ENCODE measurements at regions not wholly inside any gene's neighbourhood (a gene's known extent, or its start where the extent isn't known, plus 50 kb on each side); places are given as distances from the start of the nearest gene placed in this dataset.

- Mint-ChIP-seq H3K36me3 (ENCODE audit: low read depth) (peaks cover 27% of the 10 kb centered on the region), H3K9me3 (peaks cover 34% of the 10 kb centered on the region), H3K4me3 (no peak overlapping the region), H3K27ac (no peak overlapping the region), H3K4me1 (peaks cover 57% of the 10 kb centered on the region), H3K27me3 (peaks cover 2% of the 10 kb centered on the region)
- ChIA-PET POLR2A (no interaction called here), CTCF (interaction anchor here (1.0 to 1.5 kb wide), 3 partner anchors 15 to 103 kb away, joined by 3 read pairs; no protein-coding TSS in a partner anchor)
- DNase-seq, result no peak
Observed at GRCh38 chr6:105780146-105780860, 305.8 kb upstream of the PRDM1 start.

DNA sequence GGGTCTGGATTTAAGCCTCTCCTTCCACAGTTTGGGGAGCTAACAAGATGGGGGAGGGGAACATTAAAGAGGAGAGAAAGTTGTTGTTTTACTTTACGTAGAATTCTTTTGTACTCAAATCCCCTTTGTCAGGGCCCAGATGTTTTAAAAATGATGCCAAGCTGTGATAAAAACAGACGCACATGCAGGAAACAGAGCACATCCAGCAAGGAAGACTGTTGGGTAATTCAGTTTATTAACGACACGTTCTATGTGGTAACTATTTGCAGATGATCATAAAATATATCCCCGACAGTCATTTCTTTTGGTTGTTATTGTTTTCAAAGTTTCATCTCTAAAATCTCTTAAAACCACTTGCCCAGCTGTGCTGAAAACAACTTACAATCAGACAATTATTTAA lies 307.0 kb upstream of the PRDM1 start:
- H3K36me3 Mint-ChIP-seq (ENCODE audit: low read depth), result peaks cover 34% of the 10 kb centered on the region
- H3K9me3 Mint-ChIP-seq, result peaks cover 45% of the 10 kb centered on the region
- ChIA-PET CTCF (no interaction called here), POLR2A (no interaction called here)
- H3K4me3 Mint-ChIP-seq, result no peak overlapping the region
- no peak for DNase-seq
- H3K27ac Mint-ChIP-seq, result no peak overlapping the region
- peaks cover 49% of the 10 kb centered on the region for H3K4me1 Mint-ChIP-seq
- H3K27me3 Mint-ChIP-seq, result peaks cover 3% of the 10 kb centered on the region

DNA sequence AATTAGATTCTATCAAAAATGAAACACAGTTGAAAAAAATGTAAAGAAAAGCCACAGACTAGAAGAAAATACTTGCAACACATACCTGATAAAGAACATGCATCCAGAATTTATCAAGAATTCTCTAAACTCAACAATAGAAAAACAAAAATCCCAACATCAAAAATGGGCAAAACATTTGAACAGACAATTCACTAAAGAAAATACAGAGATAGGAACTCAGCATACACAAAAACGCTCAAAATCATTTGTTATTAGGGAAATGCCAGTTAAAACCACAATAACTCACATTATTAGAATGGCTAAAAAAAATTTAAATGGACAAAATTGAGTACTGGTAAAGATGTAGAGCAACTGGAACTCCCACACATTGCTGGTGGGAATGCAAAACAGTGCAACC lies 311.0 kb upstream of the PRDM1 start:
- Mint-ChIP-seq H3K36me3 (ENCODE audit: low read depth) (peaks cover 26% of the 10 kb centered on the region), H3K4me1 (peaks cover 13% of the 10 kb centered on the region), H3K27me3 (peaks cover 3% of the 10 kb centered on the region), H3K27ac (no peak overlapping the region), H3K9me3 (peaks cover 40% of the 10 kb centered on the region), H3K4me3 (no peak overlapping the region)
- ChIA-PET POLR2A (interaction anchor here (0.7 kb wide), 1 partner anchor 10 kb away, joined by 3 read pairs; no protein-coding TSS in a partner anchor), CTCF (no interaction called here)
- DNase-seq, result no peak

DNA sequence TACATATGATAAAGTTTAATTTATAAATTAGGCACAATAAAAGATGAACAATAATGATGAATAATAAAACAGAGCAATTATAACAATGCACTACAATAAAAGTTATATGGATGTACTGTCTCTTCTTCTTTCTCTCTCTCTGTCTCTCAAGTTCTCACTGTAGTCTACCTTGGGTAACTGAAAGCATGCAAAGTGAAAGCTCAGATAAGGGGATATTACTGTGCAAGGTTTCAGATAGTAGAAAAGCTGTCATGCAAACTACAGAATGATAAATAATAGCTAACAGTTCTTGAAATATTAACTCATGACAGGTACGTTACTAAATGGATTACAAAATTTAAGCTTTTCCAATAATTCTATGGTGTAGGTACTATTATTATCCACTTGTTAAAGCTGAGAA lies 311.9 kb upstream of the PRDM1 start:
- peaks cover 6% of the 10 kb centered on the region for H3K4me1 Mint-ChIP-seq
- CTCF ChIA-PET, result no interaction called here
- no peak overlapping the region for H3K27ac Mint-ChIP-seq
- peaks cover 3% of the 10 kb centered on the region for H3K27me3 Mint-ChIP-seq
- no peak for DNase-seq
- peaks cover 32% of the 10 kb centered on the region for H3K9me3 Mint-ChIP-seq
- H3K4me3 Mint-ChIP-seq, result no peak overlapping the region
- POLR2A ChIA-PET, result interaction anchor here (0.6 kb wide), 1 partner anchor 13 kb away, joined by 3 read pairs; no protein-coding TSS in a partner anchor
- H3K36me3 Mint-ChIP-seq (ENCODE audit: low read depth), result peaks cover 21% of the 10 kb centered on the region

DNA sequence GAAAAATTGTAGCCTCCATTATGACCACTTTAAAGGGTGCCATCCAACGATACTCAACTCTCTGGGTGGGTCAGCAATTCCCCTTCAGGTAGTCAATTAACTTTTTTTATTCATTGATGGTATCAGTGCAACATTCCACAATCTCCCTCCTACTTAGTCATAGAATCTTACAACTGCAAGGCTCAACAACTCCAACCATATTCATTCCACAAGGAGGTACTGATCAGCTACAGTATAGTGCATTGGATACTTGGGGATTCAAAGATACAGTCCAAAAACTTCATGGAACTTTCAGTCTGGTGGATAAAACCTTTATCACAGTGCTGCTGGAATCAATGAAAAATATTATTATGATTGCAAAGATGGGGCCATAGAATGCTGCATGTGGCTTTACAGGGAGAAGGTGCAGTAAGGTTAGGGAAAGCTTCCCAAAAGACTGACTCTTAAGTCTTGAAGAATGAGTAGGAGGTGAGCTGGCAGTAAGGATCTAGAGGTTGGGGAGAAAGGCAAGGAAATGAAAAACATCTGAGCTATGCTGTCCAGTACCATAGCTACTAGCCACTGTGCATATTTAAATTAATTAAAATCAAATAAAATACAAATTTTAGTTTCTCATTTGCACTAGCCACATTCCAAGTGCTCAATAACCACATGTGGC lies 314.7 kb upstream of the PRDM1 start:
- Mint-ChIP-seq H3K27me3 (peaks cover 3% of the 10 kb centered on the region), H3K4me3 (no peak overlapping the region), H3K9me3 (peaks cover 22% of the 10 kb centered on the region), H3K4me1 (no peaks in the 10 kb centered on the region), H3K36me3 (ENCODE audit: low read depth) (peaks cover 13% of the 10 kb centered on the region), H3K27ac (no peak overlapping the region)
- DNase-seq, result no peak
- ChIA-PET POLR2A (no interaction called here), CTCF (interaction anchor here (1.0 to 1.5 kb wide), 4 partner anchors 9 to 204 kb away, joined by 3 read pairs; no protein-coding TSS in a partner anchor)

DNA sequence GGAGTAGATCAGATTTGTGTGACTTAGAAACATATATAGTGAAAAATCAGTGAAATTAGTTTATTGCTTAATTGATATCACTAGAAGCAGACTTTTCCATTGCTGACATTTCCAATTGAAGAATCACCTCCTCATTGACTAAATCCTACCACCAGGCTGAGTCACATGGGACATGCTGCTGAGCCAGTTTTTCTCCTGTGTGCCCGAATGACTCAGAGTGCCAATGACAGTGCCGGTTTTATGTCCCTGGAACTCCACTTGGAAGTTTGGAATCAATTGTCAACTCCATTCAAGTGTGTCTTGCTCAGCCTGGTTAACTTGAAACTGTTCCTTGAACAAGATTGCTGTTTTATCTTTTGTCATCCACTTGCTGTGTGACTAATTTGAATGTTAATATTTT lies 316.1 kb upstream of the PRDM1 start:
- ChIA-PET POLR2A (no interaction called here), CTCF (no interaction called here)
- Mint-ChIP-seq H3K9me3 (peaks cover 15% of the 10 kb centered on the region), H3K4me1 (no peaks in the 10 kb centered on the region), H3K4me3 (no peak overlapping the region), H3K27ac (no peak overlapping the region), H3K27me3 (peaks cover 8% of the 10 kb centered on the region), H3K36me3 (ENCODE audit: low read depth) (peaks cover 5% of the 10 kb centered on the region)
- DNase-seq, result no peak

DNA sequence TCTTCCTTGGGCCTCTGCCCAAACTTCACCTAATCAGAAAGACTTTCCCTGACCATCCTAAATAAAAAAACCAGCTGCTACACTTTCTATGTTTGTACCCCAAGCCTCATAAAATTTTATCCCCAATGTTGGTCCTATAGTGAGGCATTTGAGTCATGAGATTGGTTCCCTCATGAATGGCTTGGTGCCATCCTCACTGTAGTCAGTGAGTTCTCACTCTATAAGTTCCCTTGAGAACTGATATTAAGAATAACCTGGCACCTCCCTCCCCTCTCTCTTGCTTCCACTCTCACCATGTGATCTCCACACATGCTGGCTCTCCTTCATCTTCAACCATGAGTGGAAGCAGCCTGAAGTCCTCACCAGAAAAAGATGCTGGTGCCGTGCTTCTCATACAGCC lies 316.9 kb upstream of the PRDM1 start:
- peaks cover 9% of the 10 kb centered on the region for H3K27me3 Mint-ChIP-seq
- no peak for DNase-seq
- H3K27ac Mint-ChIP-seq, result no peak overlapping the region
- ChIA-PET POLR2A (no interaction called here), CTCF (interaction anchor here (1.2 to 1.3 kb wide), 2 partner anchors 25 to 348 kb away, joined by 3 read pairs; no protein-coding TSS in a partner anchor)
- H3K4me1 Mint-ChIP-seq, result no peaks in the 10 kb centered on the region
- H3K9me3 Mint-ChIP-seq, result peaks cover 7% of the 10 kb centered on the region
- no peak overlapping the region for H3K4me3 Mint-ChIP-seq
- peaks cover under 1% of the 10 kb centered on the region for H3K36me3 Mint-ChIP-seq (ENCODE audit: low read depth)

DNA sequence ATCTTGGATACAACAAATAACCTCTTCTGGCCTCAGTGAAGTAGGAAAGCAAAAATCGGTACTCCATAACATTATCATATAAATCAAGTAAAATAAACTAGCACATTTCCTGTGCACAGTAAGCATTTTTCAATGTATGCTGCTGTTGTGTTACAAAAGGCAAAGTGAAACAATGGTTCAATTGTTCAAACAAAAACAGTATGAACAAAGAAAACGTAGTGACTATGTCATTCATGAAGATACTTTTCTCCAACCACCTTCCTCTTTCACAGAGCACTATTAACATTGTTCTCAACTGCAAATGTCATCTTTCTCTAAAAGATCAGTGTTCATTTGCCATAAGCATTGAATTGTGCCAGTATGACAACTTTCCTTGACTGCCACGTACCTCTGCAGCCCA lies 318.6 kb upstream of the PRDM1 start:
- H3K36me3 Mint-ChIP-seq (ENCODE audit: low read depth), result no peaks in the 10 kb centered on the region
- POLR2A ChIA-PET, result no interaction called here
- no peak for DNase-seq
- CTCF ChIA-PET, result interaction anchor here (1.0 kb wide), 1 partner anchor 125 kb away, joined by 4 read pairs; no protein-coding TSS in a partner anchor
- no peak overlapping the region for H3K27ac Mint-ChIP-seq
- H3K27me3 Mint-ChIP-seq, result peaks cover 10% of the 10 kb centered on the region
- peaks cover 9% of the 10 kb centered on the region for H3K9me3 Mint-ChIP-seq
- H3K4me3 Mint-ChIP-seq, result no peak overlapping the region
- no peaks in the 10 kb centered on the region for H3K4me1 Mint-ChIP-seq

- Mint-ChIP-seq H3K36me3 (ENCODE audit: low read depth) (no peaks in the 10 kb centered on the region), H3K27me3 (peaks cover 10% of the 10 kb centered on the region), H3K4me3 (no peak overlapping the region), H3K4me1 (peaks cover under 1% of the 10 kb centered on the region), H3K27ac (no peak overlapping the region), H3K9me3 (peaks cover 4% of the 10 kb centered on the region)
- ChIA-PET POLR2A (interaction anchor here (0.6 kb wide), 1 partner anchor 10 kb away, joined by 3 read pairs; no protein-coding TSS in a partner anchor), CTCF (interaction anchor here (0.8 to 1.6 kb wide), 2 partner anchors 9 to 85 kb away, joined by 3 read pairs; no protein-coding TSS in a partner anchor)
- no peak for DNase-seq
Observed at GRCh38 chr6:105765239-105765638, 320.9 kb upstream of the PRDM1 start.

DNA sequence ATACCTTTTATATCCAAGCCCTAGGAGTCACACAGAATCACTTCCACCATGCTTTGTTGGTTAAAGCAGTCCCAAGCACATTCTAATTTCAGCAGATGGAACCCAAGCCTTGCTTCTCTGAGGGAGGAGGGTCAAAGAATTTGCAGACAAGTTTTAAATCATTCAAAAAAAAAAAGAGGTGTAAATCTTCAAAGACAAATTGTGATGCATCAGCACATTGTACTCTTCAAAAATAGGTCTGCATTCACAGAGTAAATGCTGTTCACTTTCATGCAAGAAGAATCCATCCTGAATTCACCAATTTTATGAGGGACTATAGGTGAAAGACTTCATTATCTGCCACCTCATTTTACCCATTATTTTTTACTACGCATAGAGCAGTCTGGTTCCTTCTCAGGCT lies 321.8 kb upstream of the PRDM1 start:
- CTCF ChIA-PET, result interaction anchor here (1.6 kb wide), 1 partner anchor 8 kb away, joined by 3 read pairs; no protein-coding TSS in a partner anchor
- peaks cover 10% of the 10 kb centered on the region for H3K27me3 Mint-ChIP-seq
- no peak for DNase-seq
- no peak overlapping the region for H3K27ac Mint-ChIP-seq
- peaks cover 4% of the 10 kb centered on the region for H3K9me3 Mint-ChIP-seq
- H3K4me3 Mint-ChIP-seq, result no peak overlapping the region
- POLR2A ChIA-PET, result no interaction called here
- no peaks in the 10 kb centered on the region for H3K36me3 Mint-ChIP-seq (ENCODE audit: low read depth)
- peaks cover 6% of the 10 kb centered on the region for H3K4me1 Mint-ChIP-seq

GRCh38 chr6:105763866-105764265 lies 322.3 kb upstream of the PRDM1 start:
- ChIA-PET CTCF (interaction anchor here (0.6 kb wide), 1 partner anchor 64 kb away, joined by 3 read pairs; no protein-coding TSS in a partner anchor), POLR2A (no interaction called here)
- peaks cover 9% of the 10 kb centered on the region for H3K4me1 Mint-ChIP-seq
- H3K27ac Mint-ChIP-seq, result no peak overlapping the region
- H3K9me3 Mint-ChIP-seq, result peaks cover 4% of the 10 kb centered on the region
- H3K27me3 Mint-ChIP-seq, result peaks cover 10% of the 10 kb centered on the region
- H3K4me3 Mint-ChIP-seq, result no peak overlapping the region
- no peaks in the 10 kb centered on the region for H3K36me3 Mint-ChIP-seq (ENCODE audit: low read depth)
- no peak for DNase-seq

DNA sequence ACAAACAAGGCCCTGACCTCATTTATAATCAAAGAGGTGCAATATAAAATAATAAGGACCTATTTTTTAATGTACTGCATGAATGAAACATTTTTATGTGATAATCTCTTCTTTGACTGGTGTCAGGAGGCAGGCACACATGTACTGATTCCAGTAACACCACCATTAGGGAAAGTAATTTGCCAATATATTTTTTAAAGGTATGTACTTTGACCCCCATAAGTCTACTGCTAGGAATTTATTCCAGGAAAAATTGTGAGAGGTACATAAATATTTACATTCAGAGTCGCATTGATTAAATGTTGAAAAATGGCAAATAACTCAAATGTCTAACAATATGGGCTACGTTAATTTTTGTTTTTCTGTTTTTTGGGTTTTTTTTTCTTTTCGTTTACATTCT lies 325.4 kb upstream of the PRDM1 start:
- ChIA-PET CTCF (no interaction called here), POLR2A (no interaction called here)
- H3K4me3 Mint-ChIP-seq, result no peak overlapping the region
- H3K9me3 Mint-ChIP-seq, result peaks cover 16% of the 10 kb centered on the region
- peaks cover 6% of the 10 kb centered on the region for H3K27me3 Mint-ChIP-seq
- H3K4me1 Mint-ChIP-seq, result peaks cover 39% of the 10 kb centered on the region
- H3K27ac Mint-ChIP-seq, result no peak overlapping the region
- H3K36me3 Mint-ChIP-seq (ENCODE audit: low read depth), result peaks cover 10% of the 10 kb centered on the region
- DNase-seq, result no peak

DNA sequence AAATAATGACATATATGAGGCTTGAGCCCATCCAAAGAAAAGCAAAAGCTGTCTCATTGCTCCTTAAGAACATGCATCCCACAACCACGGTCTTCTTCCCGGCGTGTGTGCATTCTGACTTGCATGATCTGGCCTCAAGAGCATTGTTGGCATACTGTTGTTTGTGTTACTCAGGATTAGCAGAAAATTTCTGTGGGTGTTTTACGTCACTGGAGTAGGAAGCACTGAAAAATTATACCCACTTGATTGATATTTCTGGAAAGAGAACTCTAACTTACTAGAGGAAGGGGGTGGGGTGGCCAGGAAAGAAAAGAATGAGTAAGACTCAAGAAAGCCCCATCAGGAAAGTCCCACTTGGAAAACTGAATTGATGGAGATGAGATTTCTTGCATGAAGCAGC lies 326.2 kb upstream of the PRDM1 start:
- Mint-ChIP-seq H3K36me3 (ENCODE audit: low read depth) (peaks cover 16% of the 10 kb centered on the region), H3K27me3 (peaks cover 2% of the 10 kb centered on the region), H3K4me3 (no peak overlapping the region), H3K9me3 (peaks cover 20% of the 10 kb centered on the region), H3K4me1 (peaks cover 42% of the 10 kb centered on the region), H3K27ac (no peak overlapping the region)
- POLR2A ChIA-PET, result interaction anchor here (0.6 kb wide), 1 partner anchor 288 kb away, joined by 4 read pairs; no protein-coding TSS in a partner anchor
- no peak for DNase-seq
- CTCF ChIA-PET, result interaction anchor here (0.8 kb wide), 1 partner anchor 21 kb away, joined by 3 read pairs; no protein-coding TSS in a partner anchor
